Stimulated activated CD4-positive, alpha-beta T cell treated with anti-CD3 and anti-CD28 coated beads, Interleukin-1b, Interleukin-23, amount 100 ng/mL, for 4 hours (primary cell): ENCODE measurements at regions not wholly inside any gene's neighbourhood (a gene's known extent, or its start where the extent isn't known, plus 50 kb on each side); places are given as distances from the start of the nearest gene placed in this dataset.

Source experiments
- DNase-seq, 2 donors: peaks; one replicate each; pipeline ENCODE4 v3.0.0-alpha.2; 2020; ENCODE audit warnings: low read depth in 2 of 2

- DNase-seq = no peak
Observed at GRCh38 chr10:21263263-21263803, 262.1 kb downstream of the SKIDA1 start.

- no peak for DNase-seq
Observed at GRCh38 chr10:21261842-21262294, 263.6 kb downstream of the SKIDA1 start.

- DNase-seq = no peak
Observed at GRCh38 chr10:21260506-21261149, 264.9 kb downstream of the SKIDA1 start.

- DNase-seq = no peak
Observed at GRCh38 chr10:21260066-21260465, 265.4 kb downstream of the SKIDA1 start.

- DNase-seq = no peak
Observed at GRCh38 chr10:21257919-21258318, 267.6 kb downstream of the SKIDA1 start.

- DNase-seq = no peak
Observed at GRCh38 chr10:21257191-21257590, 268.3 kb downstream of the SKIDA1 start.

GRCh38 chr10:21249435-21249834 lies 276.0 kb downstream of the SKIDA1 start:
- DNase-seq = no peak

- DNase-seq = no peak
Observed at GRCh38 chr10:21247592-21247991, 277.9 kb downstream of the SKIDA1 start.

- DNase-seq = no peak
Observed at GRCh38 chr10:21246178-21246577, 279.3 kb downstream of the SKIDA1 start.

GRCh38 chr10:21243748-21244257 lies 281.7 kb downstream of the SKIDA1 start:
- no peak for DNase-seq

- DNase-seq = no peak
Observed at GRCh38 chr10:21242915-21243314, 282.6 kb downstream of the SKIDA1 start.

GRCh38 chr10:21238717-21239116 lies 286.8 kb downstream of the SKIDA1 start:
- no peak for DNase-seq

- no peak for DNase-seq
Observed at GRCh38 chr10:21238044-21238443, 287.4 kb downstream of the SKIDA1 start.

GRCh38 chr10:21234761-21235160 lies 290.7 kb downstream of the SKIDA1 start:
- no peak for DNase-seq

GRCh38 chr10:21230219-21230618 lies 295.3 kb downstream of the SKIDA1 start:
- no peak for DNase-seq

GRCh38 chr10:21217748-21218367 lies 307.6 kb downstream of the SKIDA1 start:
- no peak for DNase-seq

GRCh38 chr10:21217107-21217506 lies 308.4 kb downstream of the SKIDA1 start:
- DNase-seq = no peak

- DNase-seq = no peak
Observed at GRCh38 chr10:21214329-21214728, 311.2 kb downstream of the SKIDA1 start.

GRCh38 chr10:21213381-21213780 lies 312.1 kb downstream of the SKIDA1 start:
- DNase-seq = no peak

GRCh38 chr10:21212912-21213311 lies 312.6 kb downstream of the SKIDA1 start:
- DNase-seq = no peak

- DNase-seq = no peak
Observed at GRCh38 chr10:21212348-21212747, 313.1 kb downstream of the SKIDA1 start.

- DNase-seq = no peak
Observed at GRCh38 chr10:21209495-21209894, 312.4 kb upstream of the NEBL start.

- no peak for DNase-seq
Observed at GRCh38 chr10:21208666-21209316, 311.7 kb upstream of the NEBL start.
